IMR-90 (cell line): ENCODE measurements at regions not wholly inside any gene's neighbourhood (a gene's known extent, or its start where the extent isn't known, plus 50 kb on each side); places are given as distances from the start of the nearest gene placed in this dataset.
A peak's percentile ranks its signal among the peaks of the same experiment; 100 is the strongest.

Source experiments
- ATAC-seq: fragments of 200-7000 bp; cut with Tn5 transposase; 2 replicates; pipeline ENCODE4 v1.9.1; 2020; ENCODE audit warnings: low read depth, mild to moderate bottlenecking, moderate library complexity
- BruUV-seq: library from RNA; stranded (reverse); fragments of 400-500 nt; replicated peaks from 2 replicates; lab custom pipeline; 2021; lab: Mats Ljungman, UMichigan
- CTCF ChIA-PET: fragments of 300-600 bp; formaldehyde crosslinking; extraction: SDS; loops from one replicate; lab custom pipeline; 2021; ENCODE audit warnings: antibody characterized with exemption; lab: Yijun Ruan, JAX
- POLR2A ChIA-PET: fragments of 300-600 bp; sonication (Branson Sonifier 250); formaldehyde crosslinking; loops from one replicate; lab custom pipeline; 2022; ENCODE audit warnings: antibody characterized with exemption; ENCODE audit not compliant: unreplicated experiment; lab: Charles Lee
- DNase-seq: peaks from one replicate; pipeline ENCODE4 v3.0.0; 2013
- H2AFZ ChIP-seq: replicated peaks from 2 replicates; pipeline ENCODE3; 2013; ENCODE audit warnings: low read length, mild to moderate bottlenecking; ENCODE audit not compliant: poor library complexity
- H2AK5ac ChIP-seq: 2 replicates; pipeline ENCODE4 v1.6.1; 2013; ENCODE audit warnings: low read depth, low read length, inconsistent platforms
- H2AK9ac ChIP-seq: replicated peaks from 2 replicates; pipeline ENCODE3; 2013; ENCODE audit warnings: mild to moderate bottlenecking, low read depth, low read length, moderate library complexity; ENCODE audit not compliant: poor library complexity
- H2BK120ac ChIP-seq: 2 replicates; pipeline ENCODE4 v1.6.1; 2013; ENCODE audit warnings: low read depth, low read length, inconsistent platforms
- H2BK15ac ChIP-seq: 3 replicates; pipeline ENCODE4 v1.6.1; 2013; ENCODE audit warnings: low read depth, low read length, inconsistent platforms
- H2BK20ac ChIP-seq: 2 replicates; pipeline ENCODE4 v1.6.1; 2013; ENCODE audit warnings: low read depth, mild to moderate bottlenecking, inconsistent platforms, low read length, moderate library complexity
- H2BK5ac ChIP-seq: 2 replicates; pipeline ENCODE4 v1.6.1; 2013; ENCODE audit warnings: mild to moderate bottlenecking, low read depth, low read length, inconsistent platforms; ENCODE audit not compliant: poor library complexity, severe bottlenecking
- H3K14ac ChIP-seq: replicated peaks from 2 replicates; pipeline ENCODE4 v1.6.1; 2013; ENCODE audit warnings: low read depth, low read length, inconsistent platforms
- H3K18ac ChIP-seq: 2 replicates; pipeline ENCODE4 v1.6.1; 2013; ENCODE audit warnings: low read depth, low read length, control low read depth
- H3K23ac ChIP-seq: 2 replicates; pipeline ENCODE4 v1.6.1; 2013; ENCODE audit warnings: low read depth, low read length, inconsistent platforms
- H3K27ac ChIP-seq: 2 replicates; pipeline ENCODE4 v1.5.1; 2013; ENCODE audit warnings: mild to moderate bottlenecking, control low read depth, low read length; ENCODE audit not compliant: insufficient read depth
- H3K27me3 ChIP-seq: 2 replicates; pipeline ENCODE4 v1.6.1; 2013; ENCODE audit warnings: low read length; ENCODE audit not compliant: control insufficient read depth, insufficient read depth
- H3K36me3 ChIP-seq: 2 replicates; pipeline ENCODE4 v1.6.1; 2013; ENCODE audit warnings: low read length, mixed read lengths; ENCODE audit not compliant: control insufficient read depth, insufficient read depth
- H3K4ac ChIP-seq: 2 replicates; pipeline ENCODE4 v1.6.1; 2013; ENCODE audit warnings: low read depth, low read length, inconsistent platforms
- H3K4me1 ChIP-seq: 2 replicates; pipeline ENCODE4 v1.6.1; 2013; ENCODE audit warnings: low read length, mixed read lengths; ENCODE audit not compliant: control insufficient read depth, insufficient read depth
- H3K4me2 ChIP-seq: 2 replicates; pipeline ENCODE4 v1.6.1; 2013; ENCODE audit warnings: low read depth, mild to moderate bottlenecking, control low read depth, low read length, moderate library complexity
- H3K4me3 ChIP-seq: 2 replicates; pipeline ENCODE4 v1.5.1; 2013; ENCODE audit warnings: low read depth, mild to moderate bottlenecking, control low read depth, low read length, moderate library complexity; ENCODE audit not compliant: insufficient read depth
- H3K56ac ChIP-seq: 2 replicates; pipeline ENCODE4 v1.6.1; 2013; ENCODE audit warnings: low read length, inconsistent platforms; ENCODE audit not compliant: insufficient read depth; ENCODE audit errors: extremely low read depth
- H3K79me1 ChIP-seq, 2 experiments: 2 replicates each; pipeline ENCODE4 v1.6.1; 2013; ENCODE audit warnings: low read length in 2 of 2, inconsistent platforms in 1 of 2, low read depth in 1 of 2
- H3K9ac ChIP-seq: 2 replicates; pipeline ENCODE4 v1.6.1; 2013; ENCODE audit warnings: low read depth, low read length, control low read depth
- H3K9me1 ChIP-seq: 2 replicates; pipeline ENCODE4 v1.6.1; 2013; ENCODE audit warnings: low read length, inconsistent platforms; ENCODE audit not compliant: insufficient read depth
- H3K9me3 ChIP-seq: 2 replicates; pipeline ENCODE4 v1.6.1; 2013; ENCODE audit warnings: low read length; ENCODE audit not compliant: control insufficient read depth, insufficient read depth
- H4K20me1 ChIP-seq: 2 replicates; pipeline ENCODE4 v1.6.1; 2013; ENCODE audit warnings: low read length, inconsistent platforms; ENCODE audit not compliant: insufficient read depth
- H4K5ac ChIP-seq: 2 replicates; pipeline ENCODE4 v1.6.1; 2013; ENCODE audit warnings: mild to moderate bottlenecking, low read depth, low read length, control low read depth
- H4K8ac ChIP-seq, 2 experiments: 2 replicates each; pipeline ENCODE4 v1.6.1; 2013; ENCODE audit warnings: low read depth in 2 of 2, low read length in 2 of 2, control low read depth in 1 of 2, inconsistent platforms in 1 of 2
- H4K91ac ChIP-seq: 2 replicates; pipeline ENCODE4 v1.6.1; 2013; ENCODE audit warnings: low read depth, low read length, inconsistent platforms; ENCODE audit not compliant: insufficient read depth
- BHLHE40 ChIP-seq: fragments of 150-350 bp; IDR thresholded peaks from 2 replicates; pipeline ENCODE4 v1.6.1; 2016; ENCODE audit warnings: mild to moderate bottlenecking, low read depth, low read length
- CTCF ChIP-seq: conservative IDR thresholded peaks from 2 replicates; pipeline ENCODE4 v1.5.1; 2012; ENCODE audit warnings: mild to moderate bottlenecking, low read depth, low read length, improper control_type of control experiment
- FOS ChIP-seq: fragments of 150-350 bp; IDR thresholded peaks from 2 replicates; pipeline ENCODE4 v1.6.1; 2016; ENCODE audit warnings: low read depth, low read length
- MAZ ChIP-seq: IDR thresholded peaks from 2 replicates; pipeline ENCODE4 v1.6.1; 2012; ENCODE audit warnings: low read depth, mild to moderate bottlenecking, low read length, improper control_type of control experiment, moderate library complexity, borderline replicate concordance
- MXI1 ChIP-seq: IDR thresholded peaks from 2 replicates; pipeline ENCODE4 v1.6.1; 2012; ENCODE audit warnings: low read depth, mild to moderate bottlenecking, low read length, moderate library complexity, borderline replicate concordance
- NFE2L2 ChIP-seq: fragments of 150-350 bp; IDR thresholded peaks from 2 replicates; pipeline ENCODE4 v1.6.1; 2016; ENCODE audit warnings: low read depth, mild to moderate bottlenecking, low read length
- RCOR1 ChIP-seq: IDR thresholded peaks from 2 replicates; pipeline ENCODE4 v1.6.1; 2012; ENCODE audit warnings: mild to moderate bottlenecking, low read length, improper control_type of control experiment; ENCODE audit not compliant: insufficient replicate concordance
- SMC3 ChIP-seq: fragments of 150-350 bp; IDR thresholded peaks from 2 replicates; pipeline ENCODE4 v1.6.1; 2016; ENCODE audit warnings: low read depth, mild to moderate bottlenecking, antibody characterized with exemption, low read length, moderate library complexity
- WGBS, 2 experiments: methylation state at CpG; one replicate each; pipeline versions ENCODE4 v1.1.5 to v1.1.7; 2013; ENCODE audit warnings: missing lambda C conversion rate in 2 of 2; ENCODE audit not compliant: insufficient read length in 1 of 2; ENCODE audit errors: extremely low coverage in 2 of 2; 5-methylcytosine and 5-hydroxymethylcytosine counted together
- dilution Hi-C: fragments of 300-500 bp; cut with HindIII; formaldehyde crosslinking; loops from one replicate; pipeline ENCODE4 v1.14.3; 2018; ENCODE audit warnings: low sequenced_read_pairs; ENCODE audit not compliant: unreplicated experiment
- in situ Hi-C: fragments of 300-500 bp; cut with MboI; formaldehyde crosslinking; loops from 3 replicates; pipeline ENCODE4 v1.14.3; 2019; ENCODE audit warnings: low sequenced_read_pairs, inconsistent platforms, mixed read lengths
- intact Hi-C: fragments of 100-400 bp; cut with micrococcal nuclease; formaldehyde crosslinking; loops from 2 replicates; pipeline ENCODE4 v1.10.0; 2022

GRCh38 chr10:78383378-78384048, 349.9 kb downstream of the RPS24 start:
- in situ Hi-C loops, result no loop called here
- Histone ChIP-seq H2AK9ac (no peak overlapping the region), H2BK120ac (no peak overlapping the region), H3K27ac (no peak overlapping the region), H3K79me1 (no peaks in the 10 kb centered on the region), H2BK5ac (no peak overlapping the region), H3K14ac (no peak overlapping the region), H3K56ac (no peak overlapping the region), H3K23ac (no peak overlapping the region), H2AFZ (no peak overlapping the region), H2BK15ac (no peak overlapping the region), H2AK5ac (no peak overlapping the region), H3K9me3 (peaks cover 7% of the 10 kb centered on the region), H2BK20ac (no peak overlapping the region), H3K4ac (no peak overlapping the region), H3K4me1 (peaks cover 4% of the 10 kb centered on the region; the same call in 1 of the 2 replicates), H4K20me1 (no peaks in the 10 kb centered on the region), H3K9ac (no peak overlapping the region), H3K27me3 (peaks cover 54% of the 10 kb centered on the region), H4K8ac (no peak overlapping the region), H4K91ac (no peak overlapping the region), H4K5ac (no peak overlapping the region), H3K4me2 (no peak overlapping the region; the same call in 1 of the 2 replicates), H3K36me3 (no peaks in the 10 kb centered on the region), H3K4me3 (no peak overlapping the region), H3K9me1 (no peaks in the 10 kb centered on the region), H3K18ac (no peak overlapping the region)
- BruUV-seq, result no TSS peak
- DNase-seq (peak; percentile 36), ATAC-seq (peak; percentile 46; the same call in 1 of the 2 replicates)
- intact Hi-C loops, result no loop called here
- TF ChIP-seq RCOR1 (no peak), CTCF (no peak), SMC3 (no peak), NFE2L2 (no peak), MAZ (no peak), BHLHE40 (no peak), MXI1 (no peak), FOS (no peak)
- no CpG with 5 or more reads among the region's 2 CpGs for WGBS, 2 experiments
- ChIA-PET POLR2A (no interaction called here), CTCF (no interaction called here)
- dilution Hi-C loops, result no loop called here
